K562 (cell line): ENCODE measurements at regions not wholly inside any gene's neighbourhood (a gene's known extent, or its start where the extent isn't known, plus 50 kb on each side); places are given as distances from the start of the nearest gene placed in this dataset.

Experiments
- ATAC-seq: fragments of 200-7000 bp; cut with Tn5 transposase; 3 replicates; pipeline ENCODE4 v1.9.1; 2020; ENCODE audit warnings: moderate library complexity
- BruUV-seq: library from RNA; stranded (reverse); fragments of 400-500 nt; replicated peaks from 2 replicates; lab custom pipeline; 2021; lab: Mats Ljungman, UMichigan
- CTCF ChIA-PET: fragments of 300-600 bp; formaldehyde crosslinking; extraction: SDS; loops from one replicate; lab custom pipeline; 2021; ENCODE audit warnings: low intra/inter-chr PET ratio; lab: Yijun Ruan, JAX
- POLR2A ChIA-PET: fragments of 300-600, 350-650 bp; sonication (Branson Sonifier 250); formaldehyde crosslinking; extraction: SDS; loops from one replicate; lab custom pipeline; 2021; ENCODE audit warnings: antibody characterized with exemption, inconsistent platforms; lab: Yijun Ruan, JAX
- DNase-seq, 4 experiments: peaks; one replicate each; pipeline versions ENCODE4 v3.0.0 to v3.0.0-alpha.2; 2011 to 2018; ENCODE audit warnings: low spot score in 3 of 4, mixed read lengths in 3 of 4; ENCODE audit errors: extremely low read depth in 1 of 4
- FAIRE-seq: peaks from 2 replicates; lab custom pipeline; 2011; peaks lifted over from hg19 to GRCh38; lab: Jason Lieb, UNC
- H2AFZ ChIP-seq: 2 replicates; pipeline ENCODE4 v1.6.0; 2011; ENCODE audit warnings: low read depth, low read length, control low read depth, inconsistent platforms
- H3K27ac ChIP-seq: fragments of 200-600 bp; 3 replicates; pipeline ENCODE4 v1.8.0; 2011; ENCODE audit warnings: low read depth, mild to moderate bottlenecking, control low read depth, inconsistent platforms, low read length, moderate library complexity, mixed read lengths; ENCODE audit errors: extremely low read depth
- H3K27me3 ChIP-seq, 2 experiments: fragments of 300-600 bp in 1 of 2; 2 replicates in 1 of 2; 3 replicates in 1 of 2; pipeline versions ENCODE4 v1.6.0 to v1.8.0; 2011; ENCODE audit warnings: inconsistent platforms in 2 of 2, low read length in 2 of 2, mild to moderate bottlenecking in 1 of 2, mixed read lengths in 1 of 2, moderate library complexity in 1 of 2; ENCODE audit not compliant: control insufficient read depth in 2 of 2, insufficient read depth in 2 of 2
- H3K36me3 ChIP-seq: fragments of 300-600 bp; 3 replicates; pipeline ENCODE4 v1.8.0; 2011; ENCODE audit warnings: mild to moderate bottlenecking, low read length, inconsistent platforms; ENCODE audit not compliant: control insufficient read depth, insufficient read depth
- H3K4me1 ChIP-seq, 2 experiments: fragments of 200-600 bp in 1 of 2; replicated peaks in 1 of 2; 2 replicates in 1 of 2; 3 replicates in 1 of 2; pipeline versions ENCODE4 v1.5.1 to v1.8.0; 2011; ENCODE audit warnings: inconsistent platforms in 2 of 2, low read length in 2 of 2, mild to moderate bottlenecking in 1 of 2, mixed read lengths in 1 of 2, moderate library complexity in 1 of 2; ENCODE audit not compliant: control insufficient read depth in 2 of 2, insufficient read depth in 2 of 2
- H3K4me2 ChIP-seq: 2 replicates; pipeline ENCODE4 v1.6.1; 2011; ENCODE audit warnings: low read length, control low read depth, inconsistent platforms, mixed read lengths; ENCODE audit not compliant: insufficient read depth
- H3K4me3 ChIP-seq: fragments of 200-600 bp; sonication (generic), shearing (Covaris generic); 2 replicates; pipeline ENCODE4 v1.5.1; 2016; ENCODE audit warnings: control low read depth, inconsistent platforms
- H3K79me2 ChIP-seq: fragments of 200-600 bp; 3 replicates; pipeline ENCODE4 v1.8.0; 2011; ENCODE audit warnings: low read length, inconsistent platforms; ENCODE audit not compliant: control insufficient read depth, insufficient read depth
- H3K9ac ChIP-seq, 2 experiments: 2 replicates each; pipeline versions ENCODE4 v1.6.0 to v1.6.1; 2011; ENCODE audit warnings: low read depth in 2 of 2, low read length in 2 of 2, control low read depth in 1 of 2, inconsistent platforms in 1 of 2, mild to moderate bottlenecking in 1 of 2, mixed read lengths in 1 of 2; ENCODE audit not compliant: insufficient read depth in 1 of 2
- H3K9me1 ChIP-seq: one replicate; pipeline ENCODE4 v1.6.0; 2011; ENCODE audit warnings: inconsistent platforms, mild to moderate bottlenecking, low read length, moderate library complexity; ENCODE audit not compliant: control insufficient read depth, insufficient read depth
- H3K9me3 ChIP-seq: replicated peaks from 2 replicates; pipeline ENCODE4 v1.5.1; 2011; ENCODE audit warnings: low read depth, low read length, inconsistent platforms; ENCODE audit not compliant: control insufficient read depth, insufficient read depth
- H4K20me1 ChIP-seq: replicated peaks from 2 replicates; pipeline ENCODE4 v1.6.1; 2011; ENCODE audit warnings: low read length, inconsistent platforms, mixed read lengths; ENCODE audit not compliant: control insufficient read depth, insufficient read depth
- CTCF ChIP-seq, 3 experiments: IDR thresholded peaks in 2 of 3; conservative IDR thresholded peaks in 1 of 3; 2 replicates each; pipeline ENCODE4 v1.5.1; 2011 to 2012; ENCODE audit warnings: low read length in 3 of 3, mild to moderate bottlenecking in 3 of 3, control low read depth in 2 of 3, improper control_type of control experiment in 1 of 3, inconsistent platforms in 1 of 3, low read depth in 1 of 3, mixed read lengths in 1 of 3, moderate library complexity in 1 of 3; ENCODE audit not compliant: insufficient read depth in 2 of 3
- HMG20A ChIP-seq: fragments of 450-650 bp; formaldehyde crosslinking; conservative IDR thresholded peaks from 2 replicates; pipeline ENCODE4 v1.4.0; 2020; ENCODE audit warnings: mild to moderate bottlenecking, mixed read lengths
- TARDBP ChIP-seq: fragments of 450-650 bp; IDR thresholded peaks from 2 replicates; pipeline ENCODE4 v1.6.1; 2016
- ZKSCAN3 ChIP-seq: fragments of 250-450 bp; sonication (Bioruptor Pico); IDR thresholded peaks from 2 replicates; pipeline ENCODE4 v1.4.0; 2020
- WGBS: fragments of 100-300 bp; shearing (Covaris generic); methylation state at CpG from one replicate; pipeline ENCODE4 v1.1.6; 2016; ENCODE audit warnings: low coverage, mixed read lengths; ENCODE audit not compliant: insufficient coverage; ENCODE audit errors: missing lambda C conversion rate; 5-methylcytosine and 5-hydroxymethylcytosine counted together
- in situ Hi-C: fragments of 300-500 bp; cut with MboI; formaldehyde crosslinking; loops from 4 replicates; pipeline ENCODE4 v1.15.0; 2018; ENCODE audit warnings: inconsistent platforms, mixed read lengths
- intact Hi-C: fragments of 100-400 bp; cut with micrococcal nuclease; formaldehyde crosslinking; loops from 2 replicates; pipeline ENCODE4 v1.14.2; 2022
- TF ChIP-seq, protein P1 (sequence below): fragments of 250-450 bp; sonication (Bioruptor Pico); IDR thresholded peaks from 2 replicates; pipeline ENCODE4 v1.5.0; 2021; ENCODE audit warnings: mild to moderate bottlenecking, borderline replicate concordance
- TF ChIP-seq, protein P2 (sequence below): fragments of 200-800 bp; sonication (Bioruptor generic); IDR thresholded peaks from 2 replicates; pipeline ENCODE4 v1.6.1; 2016; ENCODE audit warnings: missing genetic modification characterization, missing compliant biosample characterization

GRCh38 chr1:79617777-79618176, 611.2 kb upstream of the ADGRL4 start:
- no peak for ATAC-seq
- Histone ChIP-seq H3K9me3 (no peaks in the 10 kb centered on the region; the same call in 1 of the 2 replicates), H3K9me1 (no peaks in the 10 kb centered on the region), H3K4me3 (no peak overlapping the region), H4K20me1 (no peaks in the 10 kb centered on the region), H3K27ac (no peak overlapping the region), H3K27me3 (no peaks in the 10 kb centered on the region), H3K4me1 (no peaks in the 10 kb centered on the region), H3K4me2 (no peak overlapping the region), H3K79me2 (no peaks in the 10 kb centered on the region), H3K36me3 (no peaks in the 10 kb centered on the region), H3K9ac (no peak overlapping the region), H2AFZ (no peak overlapping the region)
- TF ChIP-seq TARDBP (no peak), CTCF (IDR thresholded peaks at IDR 0.05 in 2 of 3, conservative IDR thresholded peaks at IDR 0.05 in 1 of 3; ENCODE audit: insufficient read depth in 2 of 3, low read depth in 1 of 3, low read length in 3 of 3) (0 out of 6 replicates have a peak, but pooled peaks of 1 of the 3 experiments have one; percentile 2)
- no TSS peak for BruUV-seq
- no peak for FAIRE-seq
- intact Hi-C loops (no loop called here), in situ Hi-C loops (no loop called here)
- DNase-seq: peak in 2 of 4 experiments; percentile 6 to 9
- CTCF ChIA-PET: no interaction called here
- WGBS: 0% methylated on average over 2 of the region's 2 CpGs
- POLR2A ChIA-PET: no interaction called here

- no peaks in the 10 kb centered on the region for H3K9me1 ChIP-seq
- no peak for ATAC-seq
- peaks cover 2% of the 10 kb centered on the region; the same call in 1 of the 2 replicates for H3K9me3 ChIP-seq
- in situ Hi-C loops (no loop called here), intact Hi-C loops (no loop called here)
- CTCF ChIA-PET: no interaction called here
- no peak for FAIRE-seq
- POLR2A ChIA-PET: no interaction called here
- WGBS: 0% methylated on average over 2 of the region's 2 CpGs
- H4K20me1 ChIP-seq: no peaks in the 10 kb centered on the region
- no peak overlapping the region for H3K4me2 ChIP-seq
- H3K27me3 ChIP-seq: no peaks in the 10 kb centered on the region
- H3K4me1 ChIP-seq: no peaks in the 10 kb centered on the region
- no peaks in the 10 kb centered on the region for H3K79me2 ChIP-seq
- no peak overlapping the region for H3K9ac ChIP-seq
- H3K4me3 ChIP-seq: no peak overlapping the region
- no peak for DNase-seq
- no peaks in the 10 kb centered on the region for H3K36me3 ChIP-seq
- H2AFZ ChIP-seq: no peak overlapping the region
- H3K27ac ChIP-seq: no peak overlapping the region
- no TSS peak for BruUV-seq
- TF ChIP-seq, protein P1, sequence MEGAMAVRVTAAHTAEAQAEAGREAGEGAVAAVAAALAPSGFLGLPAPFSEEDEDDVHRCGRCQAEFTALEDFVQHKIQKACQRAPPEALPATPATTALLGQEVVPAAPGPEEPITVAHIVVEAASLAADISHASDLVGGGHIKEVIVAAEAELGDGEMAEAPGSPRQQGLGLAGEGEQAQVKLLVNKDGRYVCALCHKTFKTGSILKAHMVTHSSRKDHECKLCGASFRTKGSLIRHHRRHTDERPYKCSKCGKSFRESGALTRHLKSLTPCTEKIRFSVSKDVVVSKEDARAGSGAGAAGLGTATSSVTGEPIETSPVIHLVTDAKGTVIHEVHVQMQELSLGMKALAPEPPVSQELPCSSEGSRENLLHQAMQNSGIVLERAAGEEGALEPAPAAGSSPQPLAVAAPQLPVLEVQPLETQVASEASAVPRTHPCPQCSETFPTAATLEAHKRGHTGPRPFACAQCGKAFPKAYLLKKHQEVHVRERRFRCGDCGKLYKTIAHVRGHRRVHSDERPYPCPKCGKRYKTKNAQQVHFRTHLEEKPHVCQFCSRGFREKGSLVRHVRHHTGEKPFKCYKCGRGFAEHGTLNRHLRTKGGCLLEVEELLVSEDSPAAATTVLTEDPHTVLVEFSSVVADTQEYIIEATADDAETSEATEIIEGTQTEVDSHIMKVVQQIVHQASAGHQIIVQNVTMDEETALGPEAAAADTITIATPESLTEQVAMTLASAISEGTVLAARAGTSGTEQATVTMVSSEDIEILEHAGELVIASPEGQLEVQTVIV (CRISPR knock-in tag): no peak
- no peak for TF ChIP-seq HMG20A (CRISPR knock-in tag)
- TF ChIP-seq, protein P2, sequence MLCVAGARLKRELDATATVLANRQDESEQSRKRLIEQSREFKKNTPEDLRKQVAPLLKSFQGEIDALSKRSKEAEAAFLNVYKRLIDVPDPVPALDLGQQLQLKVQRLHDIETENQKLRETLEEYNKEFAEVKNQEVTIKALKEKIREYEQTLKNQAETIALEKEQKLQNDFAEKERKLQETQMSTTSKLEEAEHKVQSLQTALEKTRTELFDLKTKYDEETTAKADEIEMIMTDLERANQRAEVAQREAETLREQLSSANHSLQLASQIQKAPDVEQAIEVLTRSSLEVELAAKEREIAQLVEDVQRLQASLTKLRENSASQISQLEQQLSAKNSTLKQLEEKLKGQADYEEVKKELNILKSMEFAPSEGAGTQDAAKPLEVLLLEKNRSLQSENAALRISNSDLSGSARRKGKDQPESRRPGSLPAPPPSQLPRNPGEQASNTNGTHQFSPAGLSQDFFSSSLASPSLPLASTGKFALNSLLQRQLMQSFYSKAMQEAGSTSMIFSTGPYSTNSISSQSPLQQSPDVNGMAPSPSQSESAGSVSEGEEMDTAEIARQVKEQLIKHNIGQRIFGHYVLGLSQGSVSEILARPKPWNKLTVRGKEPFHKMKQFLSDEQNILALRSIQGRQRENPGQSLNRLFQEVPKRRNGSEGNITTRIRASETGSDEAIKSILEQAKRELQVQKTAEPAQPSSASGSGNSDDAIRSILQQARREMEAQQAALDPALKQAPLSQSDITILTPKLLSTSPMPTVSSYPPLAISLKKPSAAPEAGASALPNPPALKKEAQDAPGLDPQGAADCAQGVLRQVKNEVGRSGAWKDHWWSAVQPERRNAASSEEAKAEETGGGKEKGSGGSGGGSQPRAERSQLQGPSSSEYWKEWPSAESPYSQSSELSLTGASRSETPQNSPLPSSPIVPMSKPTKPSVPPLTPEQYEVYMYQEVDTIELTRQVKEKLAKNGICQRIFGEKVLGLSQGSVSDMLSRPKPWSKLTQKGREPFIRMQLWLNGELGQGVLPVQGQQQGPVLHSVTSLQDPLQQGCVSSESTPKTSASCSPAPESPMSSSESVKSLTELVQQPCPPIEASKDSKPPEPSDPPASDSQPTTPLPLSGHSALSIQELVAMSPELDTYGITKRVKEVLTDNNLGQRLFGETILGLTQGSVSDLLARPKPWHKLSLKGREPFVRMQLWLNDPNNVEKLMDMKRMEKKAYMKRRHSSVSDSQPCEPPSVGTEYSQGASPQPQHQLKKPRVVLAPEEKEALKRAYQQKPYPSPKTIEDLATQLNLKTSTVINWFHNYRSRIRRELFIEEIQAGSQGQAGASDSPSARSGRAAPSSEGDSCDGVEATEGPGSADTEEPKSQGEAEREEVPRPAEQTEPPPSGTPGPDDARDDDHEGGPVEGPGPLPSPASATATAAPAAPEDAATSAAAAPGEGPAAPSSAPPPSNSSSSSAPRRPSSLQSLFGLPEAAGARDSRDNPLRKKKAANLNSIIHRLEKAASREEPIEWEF (CRISPR knock-in tag): no peak
- TF ChIP-seq ZKSCAN3 (CRISPR knock-in tag): no peak
Measured at GRCh38 chr1:79614762-79615161, 608.2 kb upstream of the ADGRL4 start.
